ENCODE measurements at regions not wholly inside any gene's neighbourhood (a gene's known extent, or its start where the extent isn't known, plus 50 kb on each side); places are given as distances from the start of the nearest gene placed in this dataset.

DNA sequence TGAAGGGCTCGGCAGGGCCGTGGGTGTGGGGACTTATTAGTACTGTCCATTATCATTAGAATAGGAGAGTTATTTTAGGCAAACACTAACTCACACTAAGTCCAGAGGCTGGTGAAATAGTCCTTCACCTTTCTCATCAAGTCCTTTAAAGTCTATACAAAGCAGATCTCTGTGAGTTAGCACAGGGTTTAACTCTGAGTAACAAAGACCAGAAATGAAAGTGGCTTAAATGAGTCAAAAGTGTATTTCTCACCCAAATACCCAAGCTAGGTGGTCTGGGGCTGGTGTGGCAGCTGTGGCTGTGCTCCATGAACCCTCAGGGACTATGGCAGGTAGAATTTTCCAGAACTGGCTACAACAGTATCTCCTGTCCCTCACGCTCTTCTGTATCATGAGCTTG, 263.2 kb downstream of the BCOR start:
- DNase-seq (ENCODE audit: low read depth): no peak

DNA sequence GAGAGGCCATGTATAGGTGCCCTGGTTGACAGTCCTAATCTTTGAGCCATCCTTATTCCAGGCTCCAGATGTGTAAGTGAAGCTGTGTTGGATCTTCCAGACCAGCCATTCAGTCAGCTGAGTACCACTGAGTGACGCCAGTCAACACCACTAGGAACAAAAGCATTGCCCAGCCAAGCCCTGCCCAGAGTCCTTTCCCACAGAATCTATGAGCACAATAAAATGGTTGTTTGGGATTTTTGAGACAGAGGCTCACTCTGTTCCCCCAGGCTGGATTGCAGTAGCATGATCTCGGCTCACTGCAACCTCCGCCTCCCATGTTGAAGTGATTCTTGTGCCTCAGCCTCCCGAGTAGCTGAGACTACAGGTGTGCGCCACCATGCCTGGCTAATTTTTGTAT, 262.5 kb downstream of the BCOR start:
- DNase-seq (ENCODE audit: low read depth): no peak

DNA sequence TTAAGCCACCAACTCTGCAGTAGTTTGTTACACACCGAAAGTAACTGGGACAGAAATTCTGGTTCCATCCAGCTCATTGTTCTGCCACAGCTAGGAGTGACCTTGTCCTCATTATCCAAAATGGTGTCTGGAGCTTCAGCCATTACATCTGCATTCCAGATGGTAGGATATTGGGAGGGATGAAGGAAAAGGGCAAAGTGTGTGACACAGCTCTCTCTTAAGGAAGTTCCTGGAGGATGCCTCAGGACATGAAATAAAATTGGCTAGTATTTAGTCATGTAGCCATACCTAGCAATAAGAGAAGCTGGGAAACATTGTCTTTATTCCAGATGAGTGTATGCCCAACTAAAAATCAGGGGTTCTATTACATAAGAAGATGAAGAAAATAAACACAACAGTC, 262.0 kb downstream of the BCOR start:
- DNase-seq (ENCODE audit: low read depth): no peak

DNA sequence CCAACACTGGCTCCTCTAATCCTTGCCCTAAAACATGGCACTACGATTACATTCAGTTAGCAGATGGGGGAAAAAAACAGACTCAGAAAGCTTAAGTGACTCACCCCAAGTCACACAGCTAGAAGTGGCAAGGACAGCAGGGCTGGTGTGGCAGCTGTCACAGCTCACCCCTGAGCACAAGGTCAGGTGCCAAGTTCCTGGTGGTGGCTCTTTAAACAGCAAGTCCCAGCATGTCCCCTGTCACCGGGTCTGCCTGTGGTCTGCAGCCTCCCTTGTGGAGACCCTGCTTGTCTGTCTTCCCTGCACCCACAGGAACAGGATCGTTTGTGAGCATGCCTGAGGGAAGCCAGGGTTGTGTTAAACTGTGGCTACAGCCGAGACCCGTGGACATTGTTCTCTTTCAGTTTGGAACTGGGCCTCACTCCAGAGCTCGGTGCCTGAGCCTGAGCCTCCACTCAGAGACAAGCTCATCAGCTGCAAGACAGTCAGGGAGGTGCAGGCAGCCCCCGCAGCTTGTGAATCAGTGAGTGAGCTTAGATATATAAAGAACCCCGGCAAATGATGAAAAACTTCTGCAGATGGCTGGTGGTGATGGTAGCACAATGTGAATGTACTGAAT, 260.8 kb downstream of the BCOR start:
- no peak for DNase-seq (ENCODE audit: low read depth)

DNA sequence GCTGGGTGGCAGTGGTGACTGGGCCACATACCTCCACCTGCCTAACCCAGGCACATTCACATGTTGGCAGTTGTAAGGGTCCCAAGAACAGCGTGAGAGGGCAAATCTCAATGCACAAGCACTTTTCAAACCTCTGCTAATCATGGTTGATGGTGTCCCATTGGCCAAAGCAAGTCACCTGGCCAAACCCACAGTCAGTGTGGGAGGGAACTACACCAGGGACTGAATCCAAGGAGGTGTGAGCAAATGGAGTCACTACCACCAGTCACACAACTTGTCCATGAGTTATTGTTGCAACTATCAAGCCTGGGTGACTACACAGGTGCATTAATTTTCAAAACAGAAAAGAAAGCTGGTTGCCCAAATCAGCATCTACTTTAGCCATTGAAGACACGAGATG, 260.1 kb downstream of the BCOR start:
- no peak for DNase-seq (ENCODE audit: low read depth)

DNA sequence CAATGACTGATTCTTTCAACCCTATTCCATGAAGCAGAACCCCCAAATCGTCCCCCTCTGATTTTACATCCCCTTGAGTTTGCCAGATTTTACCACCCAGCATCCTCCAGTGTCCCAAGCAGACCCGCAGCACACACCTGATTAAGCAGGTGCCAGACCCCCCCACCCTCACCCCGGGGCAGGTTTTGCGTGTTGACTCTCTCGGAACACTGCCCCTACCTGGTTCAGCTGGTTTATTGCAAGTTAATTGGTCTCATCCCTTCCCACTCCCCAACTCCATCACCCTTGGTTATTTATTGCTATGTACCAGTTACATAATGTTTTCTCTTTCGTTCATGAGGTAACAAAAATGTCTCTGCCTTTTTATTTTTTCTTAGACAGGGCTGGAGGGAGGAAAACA, 258.4 kb downstream of the BCOR start:
- DNase-seq (ENCODE audit: low read depth): no peak

DNA sequence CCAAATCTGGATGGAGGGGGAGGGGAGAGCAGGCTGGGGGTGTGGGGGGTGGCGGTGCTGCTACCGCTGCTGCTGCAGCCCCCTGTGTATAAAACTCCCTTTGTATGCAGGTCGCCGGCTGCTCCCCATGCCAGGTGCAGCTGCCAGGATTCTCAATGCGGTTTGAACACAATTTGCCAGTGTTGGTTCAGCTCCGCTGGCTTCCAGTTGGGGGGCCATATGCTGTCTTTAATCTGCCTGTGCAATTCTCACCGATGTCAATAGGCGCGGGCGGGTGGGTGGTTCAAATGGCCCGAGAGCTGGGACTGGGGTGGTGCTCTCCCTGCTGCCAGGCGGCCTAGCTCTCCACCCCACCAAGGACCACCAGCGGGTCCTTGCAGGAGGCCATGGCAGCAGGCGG, 257.6 kb downstream of the BCOR start:
- no peak for DNase-seq (ENCODE audit: low read depth)

DNA sequence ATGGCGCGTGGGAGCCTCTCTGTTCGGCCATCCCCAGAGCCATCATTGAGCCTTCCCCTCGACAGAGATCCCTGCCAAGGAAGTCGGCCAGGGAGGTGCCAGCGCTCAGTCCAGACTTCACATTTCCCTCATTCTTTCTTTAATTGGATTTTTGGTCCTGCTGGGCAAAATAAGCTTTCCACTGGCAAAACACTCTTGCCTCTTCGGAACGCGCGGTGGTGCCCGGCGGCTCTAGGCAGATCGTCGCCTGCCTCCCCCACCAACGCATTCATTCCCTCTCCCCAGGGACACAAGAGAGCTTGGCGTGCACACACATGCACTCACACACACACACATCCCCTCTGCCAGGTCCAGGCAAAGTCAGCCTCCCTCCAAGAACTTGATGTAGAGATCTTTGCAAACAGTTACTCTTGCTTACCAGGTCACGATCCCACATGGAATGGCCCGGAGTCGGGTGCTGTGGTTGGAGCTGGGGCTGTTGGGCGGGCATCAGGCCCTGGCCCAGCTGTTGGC, 257.1 kb downstream of the BCOR start:
- DNase-seq (ENCODE audit: low read depth): no peak

DNA sequence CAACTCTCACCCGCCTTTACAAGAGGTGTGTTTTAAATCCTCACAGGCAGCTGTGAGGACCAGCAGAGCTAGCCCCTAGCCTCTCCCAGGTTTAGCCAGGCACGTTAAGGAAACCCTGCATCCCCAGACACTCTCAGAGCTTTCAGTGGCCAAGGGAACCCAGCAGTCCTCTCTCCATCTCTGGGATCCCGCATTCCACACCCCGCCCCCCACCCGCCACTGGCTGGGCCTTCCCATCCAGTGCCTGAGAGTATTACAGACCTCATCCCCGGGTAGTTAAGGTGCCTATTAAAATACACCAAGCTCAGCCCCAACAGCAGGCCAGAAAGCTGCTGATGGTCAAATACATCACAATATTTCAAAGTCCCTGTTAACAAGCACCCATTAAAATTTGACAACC, 256.2 kb downstream of the BCOR start:
- DNase-seq (ENCODE audit: low read depth): no peak

DNA sequence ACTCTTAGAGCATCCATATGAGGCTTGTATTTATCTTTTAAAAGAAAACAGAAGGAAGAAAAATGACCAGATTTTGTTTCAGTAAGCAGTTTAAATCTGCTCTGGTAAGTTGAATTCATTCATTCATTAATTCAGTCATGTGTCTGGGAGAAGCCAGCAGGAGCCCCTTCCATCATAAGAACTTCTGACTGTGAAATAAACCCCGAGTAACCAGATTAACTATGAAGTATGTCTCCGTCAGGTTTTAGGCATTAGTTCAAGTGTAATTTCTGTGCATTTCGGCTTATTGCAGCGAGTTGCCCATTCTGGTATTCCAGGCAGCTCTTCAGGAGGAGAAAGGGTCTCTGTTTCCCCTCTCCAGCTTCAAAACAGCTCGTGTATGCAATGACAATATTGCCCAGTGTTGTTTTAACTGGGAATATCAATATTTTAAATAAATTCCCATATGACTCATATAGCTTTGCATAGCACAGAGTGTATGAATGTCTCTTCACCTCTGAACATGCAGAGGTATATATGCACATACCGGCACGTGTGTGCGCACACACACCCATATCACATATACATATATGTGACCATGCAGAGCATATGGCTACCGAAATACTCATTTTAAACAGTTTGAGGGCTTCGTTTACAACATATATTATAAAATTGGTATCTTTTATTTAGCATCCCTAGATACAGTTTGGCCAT, 255.3 kb downstream of the BCOR start:
- no peak for DNase-seq (ENCODE audit: low read depth)

DNA sequence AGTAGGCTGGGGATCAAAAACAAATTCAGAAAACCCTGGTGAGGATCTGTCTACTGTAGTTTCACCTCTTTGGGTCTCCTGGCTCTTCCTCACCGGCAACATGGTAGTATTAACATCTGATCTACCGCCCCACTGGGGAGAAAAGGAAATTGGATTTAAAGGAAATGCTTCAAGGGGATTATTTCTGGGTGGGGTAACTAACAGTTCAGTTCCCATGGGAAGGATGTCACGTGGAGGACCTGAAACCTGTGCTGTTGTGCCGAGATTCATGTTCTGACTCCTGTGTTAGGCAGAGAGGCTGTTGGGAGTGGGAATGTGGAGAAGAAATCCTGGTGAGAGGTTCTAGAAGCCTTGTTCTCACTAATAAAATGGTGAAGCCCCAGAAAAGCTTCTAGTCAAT, 254.4 kb downstream of the BCOR start:
- no peak for DNase-seq (ENCODE audit: low read depth)

DNA sequence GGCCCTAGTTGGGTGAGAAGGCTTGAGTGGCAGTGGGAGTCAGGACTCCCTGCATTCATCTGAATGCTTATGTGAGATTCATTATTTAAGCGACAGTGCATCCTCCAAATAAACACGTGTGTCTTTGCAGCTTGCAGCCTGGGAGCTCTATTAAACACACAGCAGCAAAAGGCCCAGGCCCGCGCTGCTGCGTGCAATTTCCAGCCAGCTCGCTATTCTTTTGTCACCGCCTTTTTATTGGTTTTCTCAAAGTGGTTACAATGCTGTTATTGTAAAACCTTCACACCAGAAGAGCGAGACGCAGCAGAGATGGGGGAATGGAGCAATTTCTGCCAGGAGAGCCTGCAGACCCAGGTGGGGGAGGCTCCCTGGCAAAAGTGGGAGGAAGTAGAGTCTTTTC, 252.5 kb downstream of the BCOR start:
- no peak for DNase-seq (ENCODE audit: low read depth)

DNA sequence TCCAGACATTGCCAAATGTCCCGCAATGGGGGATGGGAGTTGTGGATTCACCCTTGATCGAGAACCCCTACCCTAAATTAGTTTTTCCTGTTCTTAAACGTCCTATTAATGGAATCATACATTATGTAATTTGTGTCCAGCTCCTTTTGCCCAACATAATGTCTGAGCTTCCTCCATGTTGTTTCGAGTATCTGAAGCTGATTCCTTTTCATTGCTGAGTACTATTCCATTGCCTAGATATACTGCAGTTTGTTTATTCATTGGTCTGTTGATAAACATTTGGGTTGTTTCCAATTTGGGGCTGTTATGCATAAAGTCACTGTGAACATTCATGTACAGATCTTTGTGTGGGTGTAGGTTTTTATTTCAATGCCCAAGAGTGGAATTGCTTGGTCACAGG, 251.3 kb downstream of the BCOR start:
- no peak for DNase-seq (ENCODE audit: low read depth)

DNA sequence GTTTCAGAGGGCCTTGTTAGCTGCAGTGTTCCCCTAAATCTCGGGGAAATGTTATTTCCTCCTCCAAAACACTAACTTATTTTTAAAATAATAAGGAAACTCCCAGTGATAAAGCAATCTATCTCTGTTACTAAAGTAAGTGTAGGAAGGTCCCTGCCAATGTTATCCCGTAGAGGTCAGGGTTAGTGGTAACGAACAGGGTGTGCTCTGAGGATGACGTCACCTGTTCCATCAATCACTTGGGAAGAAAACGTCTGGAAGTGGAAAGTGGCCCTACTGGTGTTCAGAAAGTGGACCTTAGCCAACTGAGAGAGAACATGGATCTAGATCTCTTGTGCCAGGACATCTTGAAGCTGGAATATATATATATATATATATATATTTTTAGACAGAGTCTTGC, 249.5 kb downstream of the BCOR start:
- DNase-seq (ENCODE audit: low read depth): no peak

DNA sequence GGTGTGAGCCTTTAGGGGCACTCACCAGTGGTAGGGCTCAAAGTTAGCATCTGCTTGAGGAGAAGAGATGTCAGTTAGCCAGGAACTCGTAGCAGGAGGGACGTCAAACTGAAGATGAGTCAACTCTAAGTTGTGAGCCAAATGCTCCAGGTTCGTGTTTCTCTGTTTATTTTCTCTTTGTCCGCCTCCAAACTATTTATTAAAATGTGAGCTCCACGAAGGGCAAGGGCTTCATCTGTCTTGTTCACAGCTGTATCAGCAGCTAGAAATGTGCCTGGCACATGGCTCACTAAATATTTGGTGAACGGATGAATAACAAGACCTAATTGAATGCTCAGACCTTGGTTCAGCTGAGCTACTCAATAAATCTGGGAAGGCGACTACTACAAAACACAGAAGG, 248.9 kb downstream of the BCOR start:
- no peak for DNase-seq (ENCODE audit: low read depth)

DNA sequence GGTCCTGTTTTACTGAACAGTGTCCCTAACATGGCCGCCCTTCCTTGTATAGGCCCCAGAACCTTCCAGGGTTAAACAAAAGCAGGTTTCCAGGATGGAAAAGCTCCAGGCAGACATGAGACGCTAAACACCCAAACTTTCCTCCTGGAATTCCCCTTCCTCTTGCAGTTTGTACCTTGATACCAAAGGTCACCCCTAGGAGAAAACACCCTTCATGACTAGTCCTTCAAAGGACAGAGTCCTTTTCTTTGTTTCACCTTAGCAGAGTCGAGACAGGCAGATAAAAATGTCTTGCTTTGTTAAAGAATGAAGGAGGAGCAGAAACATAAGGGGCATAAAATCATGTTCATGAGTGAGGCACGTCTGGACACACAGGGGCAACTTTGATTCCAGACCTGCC, 247.5 kb downstream of the BCOR start:
- DNase-seq (ENCODE audit: low read depth): no peak

DNA sequence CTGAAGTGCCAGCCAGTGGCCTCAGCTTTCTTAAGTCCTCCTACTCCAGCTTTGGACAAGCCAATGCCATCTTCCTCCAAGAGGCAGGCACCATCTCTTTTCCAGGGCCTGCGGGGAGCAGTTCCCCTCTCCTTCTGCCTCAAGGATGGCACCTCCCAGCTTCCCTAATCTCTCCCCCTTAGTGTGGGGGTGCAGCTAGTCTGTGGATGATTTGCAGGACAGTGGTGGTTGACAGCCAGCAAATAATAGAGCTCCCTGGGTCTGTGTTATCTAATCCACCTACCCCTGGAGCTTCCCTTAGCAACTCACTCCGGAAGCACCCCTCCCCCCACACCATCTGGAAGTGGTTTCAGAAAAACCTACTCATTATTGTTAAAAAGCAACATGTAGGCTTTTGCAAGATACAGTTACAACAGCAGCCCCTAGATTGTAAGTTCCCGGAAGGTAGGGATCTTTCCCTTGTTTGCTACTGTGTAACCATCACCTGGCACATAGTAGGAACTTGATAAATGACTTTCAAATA, 247.1 kb downstream of the BCOR start:
- DNase-seq (ENCODE audit: low read depth): no peak

DNA sequence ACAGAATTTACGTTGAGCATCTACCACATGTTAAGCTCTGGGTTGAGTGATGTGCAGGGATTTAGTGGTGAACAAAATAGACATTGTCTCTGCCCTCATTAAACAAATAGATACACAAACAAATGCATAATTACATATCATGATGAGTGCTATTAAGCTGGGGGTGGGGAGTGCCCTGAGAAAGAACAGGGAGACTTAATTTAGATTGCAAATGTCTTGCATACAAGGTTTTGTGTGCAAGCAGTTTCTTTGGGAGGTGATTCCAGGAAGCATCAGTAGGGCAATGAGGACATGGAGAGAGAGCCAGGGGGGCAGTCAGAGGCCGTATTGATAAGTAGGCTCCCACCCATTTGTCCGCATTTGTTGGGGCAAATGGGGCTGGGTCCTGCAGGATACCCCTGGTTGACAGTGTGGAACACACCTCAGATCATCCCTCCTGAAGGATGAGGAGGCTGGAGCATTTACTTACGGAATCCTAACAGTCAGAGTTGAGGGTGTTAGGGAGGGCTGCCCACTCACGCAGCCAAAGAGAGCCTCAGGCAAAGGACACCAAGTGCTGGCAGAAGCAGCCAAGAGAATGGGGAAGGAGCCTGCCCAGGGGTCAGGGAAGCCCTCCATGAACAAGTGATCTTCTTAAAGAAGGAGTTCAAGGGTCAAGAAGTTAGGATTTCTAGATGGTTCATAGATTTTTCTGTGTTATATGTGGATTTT, 245.9 kb downstream of the BCOR start:
- no peak for DNase-seq (ENCODE audit: low read depth)

DNA sequence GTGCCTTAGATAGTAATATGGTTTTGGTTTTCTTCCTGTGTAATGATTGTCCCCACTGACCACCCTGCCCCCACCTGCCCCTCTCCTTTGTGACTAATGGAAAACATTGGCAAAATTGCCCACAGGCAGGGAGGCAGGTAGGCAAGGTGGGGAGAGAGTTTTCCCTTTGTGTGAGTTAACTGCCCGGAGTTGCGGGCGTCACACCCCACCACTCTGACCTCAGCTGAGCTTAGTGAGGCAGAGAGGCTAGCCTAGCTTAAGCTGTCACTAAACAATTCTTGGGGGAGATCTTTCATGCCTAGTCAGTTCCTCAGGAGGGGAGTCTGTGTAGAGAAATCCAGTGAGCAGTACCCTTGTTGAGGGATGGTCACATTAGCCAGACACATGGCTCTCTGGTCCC, 245.3 kb downstream of the BCOR start:
- DNase-seq (ENCODE audit: low read depth): no peak

DNA sequence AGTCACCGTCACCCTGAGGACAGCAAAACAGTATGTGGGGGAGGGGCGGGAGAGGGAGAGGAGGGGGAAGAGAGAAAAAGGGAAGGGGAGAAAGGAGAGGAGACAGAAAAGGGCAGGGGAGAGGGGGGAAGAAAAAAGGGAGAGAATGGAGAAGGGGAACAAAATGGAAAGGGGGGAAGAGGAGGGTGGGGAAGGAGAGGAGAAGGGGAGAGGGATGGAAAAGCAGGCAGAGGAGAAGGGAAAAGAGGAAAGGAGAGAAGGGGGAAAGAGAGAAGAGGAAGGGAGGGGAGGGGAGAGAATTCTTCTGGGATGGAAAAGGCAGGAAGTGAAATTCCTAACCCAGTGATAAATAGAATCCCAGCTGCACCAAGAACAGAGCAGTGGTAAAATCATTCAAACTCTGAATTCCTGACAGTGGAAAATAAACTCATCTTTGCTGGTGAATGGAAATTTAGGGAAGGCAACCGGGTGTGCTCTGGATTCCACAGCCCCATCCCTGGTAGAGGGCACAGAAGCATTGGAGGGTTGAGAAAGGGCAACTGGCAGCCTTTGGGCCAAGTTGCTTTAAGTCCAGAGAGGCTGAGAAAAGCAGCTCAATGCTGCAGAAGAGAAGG, 244.2 kb downstream of the BCOR start:
- no peak for DNase-seq (ENCODE audit: low read depth)

DNA sequence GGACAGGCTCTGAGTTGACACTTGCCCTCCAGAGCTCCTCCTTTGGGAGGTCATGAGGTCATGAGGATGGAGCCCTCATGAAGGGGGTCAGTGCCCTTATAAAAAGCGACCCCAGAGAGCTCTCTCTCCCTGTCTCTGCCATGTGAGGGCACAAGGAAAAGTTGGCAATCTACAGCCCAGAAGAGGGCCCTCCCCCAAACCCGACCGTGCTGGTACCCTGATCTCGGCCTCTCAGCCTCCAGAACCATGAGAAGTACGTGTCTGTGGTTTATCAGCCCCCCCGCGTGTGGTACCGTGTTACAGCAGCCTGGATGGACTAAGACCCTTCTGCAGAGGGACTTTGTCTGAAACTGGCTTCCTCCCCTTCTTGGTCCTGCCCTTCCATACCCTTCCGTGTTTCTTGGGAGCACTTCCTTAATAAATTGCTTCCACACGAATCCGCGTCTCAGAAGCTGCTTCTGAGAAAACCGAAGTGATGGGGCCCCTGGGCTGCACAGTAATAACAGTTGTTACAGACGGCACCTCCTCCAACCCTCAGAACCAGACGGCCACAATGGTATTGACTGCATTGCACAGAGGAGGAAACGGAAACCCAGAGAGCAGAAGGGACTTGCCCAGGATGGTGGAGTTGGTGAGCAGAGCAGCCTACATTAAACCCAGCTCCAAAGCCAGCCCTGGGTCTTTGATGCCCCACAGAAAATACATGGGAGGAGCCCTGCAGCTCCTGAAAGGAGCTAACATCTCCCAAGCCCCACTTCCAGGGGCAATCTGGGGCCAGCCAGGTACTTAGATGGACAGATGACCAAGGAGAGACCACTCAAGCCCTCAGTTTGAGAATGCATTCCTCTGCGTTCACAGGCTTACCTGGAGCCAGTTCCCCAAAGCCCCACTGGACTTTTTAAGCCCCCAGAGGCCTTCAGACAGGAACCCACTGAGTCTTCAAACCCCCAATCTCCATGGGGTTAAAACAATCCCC, 242.7 kb downstream of the BCOR start:
- peak; percentile 62 for DNase-seq (ENCODE audit: low read depth)

DNA sequence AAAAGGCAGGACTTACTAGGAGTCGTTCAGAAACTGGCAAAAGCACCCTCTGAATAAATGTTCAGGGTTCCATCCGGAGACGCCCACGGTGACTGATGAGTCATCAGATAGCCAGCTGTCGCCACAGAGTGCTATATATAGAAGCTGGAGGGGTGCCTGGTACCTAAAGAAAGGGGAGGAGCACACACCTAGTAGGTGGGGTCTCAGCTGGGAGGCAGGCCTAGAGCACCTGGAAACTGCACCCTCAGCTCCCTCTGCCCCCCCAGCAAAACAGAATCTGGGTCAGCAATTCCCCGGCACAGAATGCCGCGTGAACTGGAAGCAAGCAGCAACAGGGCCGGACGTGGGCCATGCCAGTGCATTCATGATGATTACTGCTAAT, 242.0 kb downstream of the BCOR start:
- peak; percentile 58 for DNase-seq (ENCODE audit: low read depth)
